Lower leg skin (tissue), 4 donors: ENCODE measurements at regions not wholly inside any gene's neighbourhood (a gene's known extent, or its start where the extent isn't known, plus 50 kb on each side); places are given as distances from the start of the nearest gene placed in this dataset.

ENCODE experiments used
- DNase-seq, 2 donors: peaks; one replicate each; pipeline ENCODE4 v3.0.0-alpha.2; 2019; ENCODE audit warnings: low spot score in 2 of 2
- H3K4me3 ChIP-seq: fragments of 200-600 bp; sonication (generic); 2 replicates; pipeline ENCODE4 v1.5.1; 2017; ENCODE audit warnings: mild to moderate bottlenecking, low read depth; ENCODE audit not compliant: poor library complexity, severe bottlenecking
- POLR2A ChIP-seq, 2 donors: fragments of 450-650 bp; IDR thresholded peaks; one replicate each; pipeline ENCODE4 v1.6.1; 2016 to 2017; ENCODE audit warnings: antibody characterized with exemption in 2 of 2, mild to moderate bottlenecking in 1 of 2, moderate library complexity in 1 of 2
- WGBS, 2 donors: methylation state at CpG; one replicate each; pipeline ENCODE4 v1.1.5; 2018; 5-methylcytosine and 5-hydroxymethylcytosine counted together
- intact Hi-C: fragments of 100-400 bp; cut with DNase I; formaldehyde crosslinking; loops from one replicate; pipeline ENCODE4 v1.15.0; 2023; ENCODE audit warnings: low total_unique reads
- TF ChIP-seq, protein P1 (sequence below), 3 donors: fragments of 450-650 bp; IDR thresholded peaks; one replicate each; pipeline ENCODE4 v1.5.1; 2016; ENCODE audit warnings: antibody characterized with exemption in 3 of 3, mild to moderate bottlenecking in 3 of 3, moderate library complexity in 2 of 3

DNA sequence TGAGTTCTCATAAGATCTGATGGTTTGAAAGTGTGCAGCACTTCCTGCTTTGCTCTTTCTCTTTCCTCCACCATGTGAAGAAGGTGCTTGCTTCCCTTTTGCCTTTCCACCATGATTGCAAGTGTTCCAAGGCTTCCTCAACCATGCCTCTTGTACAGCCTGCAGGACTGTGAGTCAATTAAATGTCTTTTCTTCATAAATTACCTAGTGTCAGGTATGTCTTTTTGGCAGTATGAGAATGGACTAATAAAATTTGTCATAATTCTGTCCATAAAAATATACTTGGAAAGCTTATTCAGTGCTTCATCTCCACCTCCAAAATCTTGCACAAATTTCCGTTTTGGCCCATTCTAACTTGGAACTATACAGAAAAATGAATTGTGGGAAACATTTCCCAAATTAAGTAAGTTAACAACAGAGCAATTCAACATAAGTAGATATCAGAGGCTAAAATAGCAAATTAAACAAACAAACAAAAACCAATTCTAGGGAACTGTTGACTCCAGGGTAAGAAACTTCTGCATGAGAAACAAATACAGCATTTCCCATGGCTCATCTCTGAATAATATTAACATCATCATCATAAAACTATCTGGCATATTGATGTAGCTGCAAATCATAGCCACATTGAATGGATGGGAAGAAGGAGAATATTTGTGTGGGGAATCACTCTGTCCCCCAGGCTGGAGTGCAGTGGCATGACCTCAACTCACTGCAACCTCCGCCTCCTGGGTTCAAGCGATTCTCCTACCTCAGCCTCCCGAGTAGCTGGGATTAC is 459.5 kb upstream of the FAR2 start:
- intact Hi-C loops, result no loop called here
- WGBS, 2 donors, result 86 to 90% methylated on average over 4 of the region's 4 CpGs
- TF ChIP-seq POLR2A (IDR thresholded peaks at IDR 0.05), result no peak
- TF ChIP-seq, protein P1, sequence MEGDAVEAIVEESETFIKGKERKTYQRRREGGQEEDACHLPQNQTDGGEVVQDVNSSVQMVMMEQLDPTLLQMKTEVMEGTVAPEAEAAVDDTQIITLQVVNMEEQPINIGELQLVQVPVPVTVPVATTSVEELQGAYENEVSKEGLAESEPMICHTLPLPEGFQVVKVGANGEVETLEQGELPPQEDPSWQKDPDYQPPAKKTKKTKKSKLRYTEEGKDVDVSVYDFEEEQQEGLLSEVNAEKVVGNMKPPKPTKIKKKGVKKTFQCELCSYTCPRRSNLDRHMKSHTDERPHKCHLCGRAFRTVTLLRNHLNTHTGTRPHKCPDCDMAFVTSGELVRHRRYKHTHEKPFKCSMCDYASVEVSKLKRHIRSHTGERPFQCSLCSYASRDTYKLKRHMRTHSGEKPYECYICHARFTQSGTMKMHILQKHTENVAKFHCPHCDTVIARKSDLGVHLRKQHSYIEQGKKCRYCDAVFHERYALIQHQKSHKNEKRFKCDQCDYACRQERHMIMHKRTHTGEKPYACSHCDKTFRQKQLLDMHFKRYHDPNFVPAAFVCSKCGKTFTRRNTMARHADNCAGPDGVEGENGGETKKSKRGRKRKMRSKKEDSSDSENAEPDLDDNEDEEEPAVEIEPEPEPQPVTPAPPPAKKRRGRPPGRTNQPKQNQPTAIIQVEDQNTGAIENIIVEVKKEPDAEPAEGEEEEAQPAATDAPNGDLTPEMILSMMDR (IDR thresholded peaks at IDR 0.05), result no peak
- no peak for DNase-seq
- no peak overlapping the region for H3K4me3 ChIP-seq

DNA sequence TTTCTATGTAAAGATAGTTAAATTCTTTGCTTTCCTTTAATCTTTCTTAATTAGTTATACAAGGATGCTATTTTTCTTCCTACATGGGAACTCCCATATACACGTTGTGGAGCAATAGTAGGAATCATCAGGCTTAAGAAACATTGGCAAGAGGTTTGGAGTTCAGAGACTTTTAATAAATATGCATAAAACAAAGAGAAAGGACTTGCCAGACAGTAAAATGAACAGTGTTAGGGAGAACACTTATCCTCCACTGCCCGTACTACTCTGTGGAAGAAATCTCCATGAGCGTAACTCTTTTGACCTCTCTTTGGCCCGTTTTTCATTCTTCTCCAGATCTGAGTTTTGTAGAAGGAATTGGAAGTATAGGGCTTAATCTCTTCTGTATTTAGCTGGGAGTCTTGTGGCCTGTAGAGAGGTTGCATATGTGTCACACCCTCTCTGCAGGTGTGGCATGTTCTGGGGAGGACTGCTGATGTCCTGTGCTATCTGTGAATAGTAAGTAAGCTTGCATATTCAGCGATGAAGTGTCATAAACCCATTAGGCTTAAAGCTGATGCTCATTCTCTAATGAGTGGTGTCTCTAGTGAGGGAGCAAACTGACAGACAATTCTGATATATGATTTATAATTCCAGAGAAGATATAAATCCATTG is 455.4 kb upstream of the FAR2 start:
- DNase-seq, result no peak

DNA sequence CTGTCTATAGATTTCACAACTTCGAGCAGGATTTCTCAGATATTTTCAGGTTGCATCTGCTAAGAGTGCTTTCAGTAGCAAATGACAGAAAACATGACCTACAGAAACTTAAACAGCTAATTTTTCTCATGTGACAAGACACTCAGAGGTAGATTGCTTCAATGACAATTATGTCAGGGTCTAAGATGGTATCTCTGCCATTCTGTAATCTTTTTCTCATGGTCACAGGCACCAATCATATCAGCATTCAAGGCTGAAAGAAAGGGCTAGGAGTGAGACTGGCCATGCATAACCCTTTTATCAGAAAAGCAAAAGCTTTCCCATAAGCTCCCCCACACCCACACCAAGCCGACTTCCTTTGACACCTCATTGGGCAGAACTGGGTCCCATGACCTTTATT is 450.5 kb upstream of the FAR2 start:
- no peak for DNase-seq
- intact Hi-C loops, result no loop called here
- no peak overlapping the region for H3K4me3 ChIP-seq
- no peak for TF ChIP-seq POLR2A (IDR thresholded peaks at IDR 0.05)
- TF ChIP-seq, protein P1 (IDR thresholded peaks at IDR 0.05), result no peak
- 87 to 93% methylated on average over 2 of the region's 2 CpGs for whole genome bisulfite sequencing, 2 donors

More for the DNA sequence above, 455.4 kb upstream of the FAR2 start:
- TF ChIP-seq, protein P1 (IDR thresholded peaks at IDR 0.05), result no peak
- no peak for TF ChIP-seq POLR2A (IDR thresholded peaks at IDR 0.05)
- WGBS, 2 donors, result 78 to 79% methylated on average over 5 of the region's 5 CpGs
- intact Hi-C loops, result no loop called here
- H3K4me3 ChIP-seq, result no peak overlapping the region

DNA sequence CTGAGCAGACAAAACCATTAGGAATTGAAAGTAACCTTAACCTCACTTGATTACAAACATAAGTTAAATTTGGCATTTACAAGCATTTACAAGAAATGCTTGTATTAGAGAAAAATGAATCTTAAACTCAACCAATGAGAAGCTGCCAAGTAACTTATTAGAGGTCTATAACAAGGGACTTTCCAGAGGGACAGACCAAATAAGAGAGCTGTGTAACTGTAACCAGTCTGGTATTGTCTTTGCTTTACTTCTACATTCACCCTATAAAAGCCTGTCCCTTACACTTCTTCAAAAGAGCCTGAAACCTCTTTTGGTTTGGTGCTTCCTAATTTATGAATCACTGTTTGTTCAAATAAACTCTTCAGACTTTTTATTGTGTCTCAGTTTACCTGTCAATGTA is 450.0 kb upstream of the FAR2 start:
- DNase-seq, result no peak
- intact Hi-C loops, result no loop called here
- TF ChIP-seq, protein P1 (IDR thresholded peaks at IDR 0.05), result no peak
- TF ChIP-seq POLR2A (IDR thresholded peaks at IDR 0.05), result no peak
- no peak overlapping the region for H3K4me3 ChIP-seq

DNA sequence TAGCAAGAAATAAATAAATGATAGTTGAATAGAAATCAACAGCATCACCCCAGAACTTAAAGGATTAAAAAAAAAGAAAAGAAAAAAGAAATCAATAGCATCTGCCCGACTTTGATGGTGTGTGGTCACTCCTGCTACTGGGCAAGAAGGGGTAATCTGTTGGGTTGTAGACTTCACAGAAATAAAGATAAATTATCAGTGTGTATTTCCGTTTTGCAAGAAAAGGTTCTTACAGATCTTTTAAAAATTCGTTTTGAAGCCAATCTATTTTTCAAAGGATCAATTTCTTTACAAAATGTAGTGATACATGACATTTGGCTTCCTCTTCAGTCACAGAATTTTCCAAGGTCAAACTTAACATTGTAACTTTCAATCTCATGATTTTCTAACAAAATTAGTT is 448.9 kb upstream of the FAR2 start:
- TF ChIP-seq, protein P1 (IDR thresholded peaks at IDR 0.05), result no peak
- TF ChIP-seq POLR2A (IDR thresholded peaks at IDR 0.05), result no peak
- 75 to 82% methylated on average over 3 of the region's 3 CpGs for whole genome bisulfite sequencing, 2 donors
- intact Hi-C loops, result no loop called here
- DNase-seq, result no peak
- no peak overlapping the region for H3K4me3 ChIP-seq
